Transverse colon (tissue), 3 donors: ENCODE measurements at regions not wholly inside any gene's neighbourhood (a gene's known extent, or its start where the extent isn't known, plus 50 kb on each side); places are given as distances from the start of the nearest gene placed in this dataset.

Experiments
- CTCF ChIP-seq, 5 experiments: fragments of 200-600 bp in 3 of 5; fragments of 450-650 bp in 2 of 5; sonication (generic) in 3 of 5; IDR thresholded peaks; 1 replicate in 2 of 5; 2 replicates in 3 of 5; pipeline ENCODE4 v1.5.1; 2016 to 2017; ENCODE audit warnings: antibody characterized with exemption in 5 of 5, inconsistent platforms in 3 of 5, mild to moderate bottlenecking in 2 of 5, moderate library complexity in 1 of 5
- POLR2A ChIP-seq: fragments of 450-650 bp; IDR thresholded peaks from one replicate; pipeline ENCODE4 v1.6.1; 2016; ENCODE audit warnings: antibody characterized with exemption, mild to moderate bottlenecking, moderate library complexity

- no peak for TF ChIP-seq CTCF (IDR thresholded peaks at IDR 0.05)
- no peak for TF ChIP-seq POLR2A
Measured at GRCh38 chr7:47207956-47208355, 374.0 kb downstream of the TNS3 start.
